Activated CD8-positive, alpha-beta T cell treated with anti-CD3 and anti-CD28 coated beads for 36 hours (primary cell): ENCODE measurements at regions not wholly inside any gene's neighbourhood (a gene's known extent, or its start where the extent isn't known, plus 50 kb on each side); places are given as distances from the start of the nearest gene placed in this dataset.

Experiments used
- ATAC-seq: fragments of 200-7000 bp; cut with Tn5 transposase; one replicate; pipeline ENCODE4 v1.10.0; 2021; ENCODE audit warnings: mild to moderate bottlenecking, moderate library complexity
- CTCF ChIA-PET: fragments of 350-600 bp; sonication (Branson Sonifier 250); formaldehyde crosslinking; loops from one replicate; lab custom pipeline; 2021; ENCODE audit warnings: antibody characterized with exemption; lab: Charles Lee
- POLR2A ChIA-PET: fragments of 350-600 bp; sonication (Branson Sonifier 250); formaldehyde crosslinking; loops from one replicate; lab custom pipeline; 2021; ENCODE audit warnings: antibody characterized with exemption; lab: Charles Lee
- DNase-seq: peaks from one replicate; pipeline ENCODE4 v3.0.0-alpha.2; 2020
- H3K27ac Mint-ChIP-seq: one replicate; pipeline ENCODE4 v1.8.0; 2021; ENCODE audit warnings: mild to moderate bottlenecking, mixed read lengths
- H3K27me3 Mint-ChIP-seq: one replicate; pipeline ENCODE4 v1.8.0; 2021; ENCODE audit warnings: mixed read lengths
- H3K36me3 Mint-ChIP-seq: one replicate; pipeline ENCODE4 v1.8.0; 2021; ENCODE audit warnings: low read depth, mixed read lengths
- H3K4me1 Mint-ChIP-seq: one replicate; pipeline ENCODE4 v1.8.0; 2021; ENCODE audit warnings: low read depth, mixed read lengths
- H3K4me3 Mint-ChIP-seq: one replicate; pipeline ENCODE4 v1.8.0; 2021; ENCODE audit warnings: mild to moderate bottlenecking, moderate library complexity, mixed read lengths
- H3K9me3 Mint-ChIP-seq: one replicate; pipeline ENCODE4 v1.8.0; 2021; ENCODE audit warnings: mixed read lengths
- CTCF ChIP-seq: fragments of 200-600 bp; IDR thresholded peaks from one replicate; pipeline ENCODE4 v1.8.0; 2022; ENCODE audit warnings: antibody characterized with exemption, mild to moderate bottlenecking
- intact Hi-C: fragments of 100-400 bp; cut with micrococcal nuclease; formaldehyde crosslinking; loops from one replicate; pipeline ENCODE4 v1.10.0; 2022

DNA sequence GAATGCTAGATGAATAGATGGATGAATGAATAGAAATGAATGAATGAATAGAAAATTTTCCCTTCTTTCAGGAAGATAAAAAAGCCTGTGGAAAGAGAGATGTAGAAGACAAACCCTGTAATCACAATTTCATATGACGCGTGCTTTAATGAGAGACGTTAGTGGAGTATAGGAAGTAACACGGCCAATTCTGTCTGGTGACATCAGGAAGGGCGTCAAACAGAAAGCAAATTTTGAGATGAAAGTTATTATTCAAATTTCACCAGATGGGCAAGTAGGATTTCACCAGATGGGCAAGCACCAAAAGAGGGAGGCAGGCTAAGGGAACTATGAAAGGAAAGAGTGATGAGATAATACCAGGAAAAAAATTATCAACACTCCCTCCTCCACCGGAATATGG, 128.9 kb upstream of the PRSS1 start:
- ChIA-PET POLR2A (no interaction called here), CTCF (no interaction called here)
- H3K4me3 Mint-ChIP-seq: peak overlapping the region; percentile 29
- peaks cover 4% of the 10 kb centered on the region for H3K36me3 Mint-ChIP-seq
- H3K27me3 Mint-ChIP-seq: no peaks in the 10 kb centered on the region
- H3K9me3 Mint-ChIP-seq: no peaks in the 10 kb centered on the region
- intact Hi-C loops: no loop called here
- no peak for TF ChIP-seq CTCF
- H3K4me1 Mint-ChIP-seq: peaks cover 2% of the 10 kb centered on the region
- DNase-seq (no peak), ATAC-seq (no peak)
- H3K27ac Mint-ChIP-seq: no peak overlapping the region

DNA sequence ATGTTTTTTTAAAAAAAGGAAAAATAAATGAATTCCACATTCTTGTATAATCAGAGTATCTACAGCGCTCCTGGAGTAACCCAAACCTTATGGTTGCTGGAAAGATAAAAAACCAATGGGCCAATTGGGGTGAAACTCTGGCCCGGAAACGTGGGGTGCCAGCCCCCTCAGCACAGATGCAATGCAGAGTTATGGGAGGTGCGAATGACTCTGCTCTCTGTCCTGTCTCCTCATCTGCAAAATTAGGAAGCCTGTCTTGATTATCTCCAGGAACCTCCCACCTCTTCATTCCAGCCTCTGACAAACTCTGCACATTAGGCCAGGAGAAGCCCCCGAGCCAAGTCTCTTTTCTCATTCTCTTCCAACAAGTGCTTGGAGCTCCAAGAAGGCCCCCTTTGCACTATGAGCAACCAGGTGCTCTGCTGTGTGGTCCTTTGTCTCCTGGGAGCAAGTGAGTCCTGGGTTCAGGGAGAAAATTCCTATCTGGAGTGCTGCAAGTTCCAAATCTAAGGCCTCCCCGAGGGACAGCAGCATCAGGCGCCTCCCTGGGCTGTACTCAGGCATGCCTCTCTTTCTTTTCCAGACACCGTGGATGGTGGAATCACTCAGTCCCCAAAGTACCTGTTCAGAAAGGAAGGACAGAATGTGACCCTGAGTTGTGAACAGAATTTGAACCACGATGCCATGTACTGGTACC, 130.5 kb upstream of the PRSS1 start:
- Mint-ChIP-seq H3K27me3 (no peaks in the 10 kb centered on the region), H3K9me3 (no peaks in the 10 kb centered on the region), H3K36me3 (peaks cover 4% of the 10 kb centered on the region), H3K4me3 (peak overlapping the region; percentile 58), H3K27ac (peak overlapping the region; percentile 32), H3K4me1 (peaks cover 2% of the 10 kb centered on the region)
- no peak for TF ChIP-seq CTCF
- peak; percentile 57 for ATAC-seq
- ChIA-PET POLR2A (interaction anchor here (0.9 to 1.9 kb wide), 3 partner anchors 168 to 189 kb away, joined by 3 to 9 read pairs (median 3); no protein-coding TSS in a partner anchor), CTCF (no interaction called here)
- DNase-seq: no peak
- intact Hi-C loops: no loop called here

DNA sequence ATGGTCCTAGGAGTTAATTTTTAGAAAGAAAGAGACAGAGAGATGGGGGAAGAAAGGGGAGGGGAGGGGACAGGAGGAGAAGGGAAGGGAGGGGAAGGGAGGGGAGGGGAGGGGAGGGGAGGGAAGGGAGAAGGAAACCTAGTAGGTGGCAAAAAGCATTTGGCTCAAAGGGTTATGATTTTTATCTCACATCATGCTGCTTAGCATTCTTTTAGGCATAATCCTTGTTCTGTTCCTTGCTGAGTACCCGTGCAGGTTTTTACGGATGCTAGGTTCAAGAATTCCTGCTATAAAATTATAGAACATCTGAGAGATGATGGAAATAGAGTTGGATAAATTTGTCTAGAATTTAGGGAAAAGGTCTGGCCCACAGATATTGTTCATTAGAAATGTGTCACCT, 132.4 kb upstream of the PRSS1 start:
- Mint-ChIP-seq H3K27ac (peak overlapping the region; percentile 72), H3K27me3 (no peaks in the 10 kb centered on the region), H3K36me3 (peaks cover 4% of the 10 kb centered on the region), H3K4me1 (peaks cover 4% of the 10 kb centered on the region), H3K4me3 (peak overlapping the region; percentile 69), H3K9me3 (no peaks in the 10 kb centered on the region)
- intact Hi-C loops: no loop called here
- ChIA-PET CTCF (no interaction called here), POLR2A (no interaction called here)
- no peak for TF ChIP-seq CTCF
- DNase-seq (no peak), ATAC-seq (no peak)

- ATAC-seq: no peak
- TF ChIP-seq CTCF: no peak
- POLR2A ChIA-PET: interaction anchor here (0.8 to 1.1 kb wide), 4 partner anchors 173 to 195 kb away, joined by 3 to 4 read pairs (median 3); no protein-coding TSS in a partner anchor
- H3K9me3 Mint-ChIP-seq: no peaks in the 10 kb centered on the region
- no peak for DNase-seq
- H3K4me1 Mint-ChIP-seq: peaks cover 6% of the 10 kb centered on the region
- intact Hi-C loops: no loop called here
- H3K4me3 Mint-ChIP-seq: peak overlapping the region; percentile 69
- H3K27me3 Mint-ChIP-seq: no peaks in the 10 kb centered on the region
- peaks cover 4% of the 10 kb centered on the region for H3K36me3 Mint-ChIP-seq
- CTCF ChIA-PET: interaction anchor here (0.6 to 3.4 kb wide), 2 partner anchors 12 to 167 kb away, joined by 3 to 16 read pairs; no protein-coding TSS in a partner anchor
- H3K27ac Mint-ChIP-seq: peak overlapping the region; percentile 72
Observed at GRCh38 chr7:142616121-142616643, 133.1 kb upstream of the PRSS1 start.

GRCh38 chr7:142615508-142615907, 133.8 kb upstream of the PRSS1 start:
- ATAC-seq (peak; percentile 46), DNase-seq (no peak)
- peaks cover 4% of the 10 kb centered on the region for H3K36me3 Mint-ChIP-seq
- peak overlapping the region; percentile 69 for H3K4me3 Mint-ChIP-seq
- H3K27me3 Mint-ChIP-seq: no peaks in the 10 kb centered on the region
- ChIA-PET CTCF (interaction anchor here (0.6 to 3.4 kb wide), 4 partner anchors 12 to 196 kb away, joined by 3 to 16 read pairs (median 3); no protein-coding TSS in a partner anchor), POLR2A (interaction anchor here (0.8 to 1.1 kb wide), 5 partner anchors 173 to 195 kb away, joined by 3 to 4 read pairs (median 3); no protein-coding TSS in a partner anchor)
- intact Hi-C loops: no loop called here
- no peaks in the 10 kb centered on the region for H3K9me3 Mint-ChIP-seq
- no peak for TF ChIP-seq CTCF
- peak overlapping the region; percentile 72 for H3K27ac Mint-ChIP-seq
- peaks cover 8% of the 10 kb centered on the region for H3K4me1 Mint-ChIP-seq
